PC-3 (cell line): ENCODE measurements at regions not wholly inside any gene's neighbourhood (a gene's known extent, or its start where the extent isn't known, plus 50 kb on each side); places are given as distances from the start of the nearest gene placed in this dataset.

Experiments
- ATAC-seq: fragments of 200-7000 bp; cut with Tn5 transposase; 2 replicates; pipeline ENCODE4 v1.9.1; 2020; ENCODE audit warnings: mild to moderate bottlenecking, moderate library complexity
- BruUV-seq: library from RNA; stranded (reverse); fragments of 400-500 nt; replicated peaks from 2 replicates; lab custom pipeline; 2021; lab: Mats Ljungman, UMichigan
- CTCF ChIA-PET: fragments of 300-600 bp; sonication (Branson Sonifier 250); formaldehyde crosslinking; loops from one replicate; lab custom pipeline; 2022; ENCODE audit warnings: antibody characterized with exemption; lab: Charles Lee
- POLR2A ChIA-PET: fragments of 300-600 bp; sonication (Branson Sonifier 250); formaldehyde crosslinking; loops from one replicate; lab custom pipeline; 2022; ENCODE audit warnings: antibody characterized with exemption; ENCODE audit not compliant: unreplicated experiment; lab: Charles Lee
- DNase-seq: peaks from one replicate; pipeline ENCODE4 v3.0.0-alpha.2; 2015
- H2AFZ ChIP-seq: fragments of 300-600 bp; sonication (generic); 2 replicates; pipeline ENCODE4 v1.6.0; 2016; ENCODE audit warnings: antibody characterized with exemption, low read length
- H3F3A ChIP-seq: fragments of 300-600 bp; sonication (generic); one replicate; pipeline ENCODE4 v1.6.0; 2017; ENCODE audit warnings: antibody characterized with exemption, low read length, control low read depth, mild to moderate bottlenecking; ENCODE audit not compliant: unreplicated experiment
- H3K27ac ChIP-seq: fragments of 300-600 bp; sonication (generic); 2 replicates; pipeline ENCODE4 v1.5.1; 2016; ENCODE audit warnings: mild to moderate bottlenecking, low read length
- H3K27me3 ChIP-seq: fragments of 300-600 bp; sonication (generic); 2 replicates; pipeline ENCODE4 v1.6.1; 2016; ENCODE audit warnings: low read length, mixed read lengths
- H3K36me3 ChIP-seq: fragments of 300-600 bp; sonication (generic); 2 replicates; pipeline ENCODE4 v1.6.1; 2016; ENCODE audit warnings: low read depth, mixed run types, low read length, mixed read lengths
- H3K4me1 ChIP-seq: fragments of 300-600 bp; sonication (generic); 2 replicates; pipeline ENCODE4 v1.5.1; 2016; ENCODE audit warnings: low read length; ENCODE audit not compliant: insufficient read depth
- H3K4me2 ChIP-seq: fragments of 300-600 bp; sonication (generic); 2 replicates; pipeline ENCODE4 v1.6.0; 2016; ENCODE audit warnings: low read length
- H3K4me3 ChIP-seq: fragments of 300-600 bp; sonication (generic); 2 replicates; pipeline ENCODE4 v1.5.1; 2016; ENCODE audit warnings: mild to moderate bottlenecking, low read length, mixed read lengths
- H3K79me2 ChIP-seq: fragments of 300-600 bp; sonication (generic); 2 replicates; pipeline ENCODE4 v1.6.1; 2017; ENCODE audit warnings: low read length, mixed read lengths
- H3K9ac ChIP-seq: fragments of 300-600 bp; sonication (generic); 2 replicates; pipeline ENCODE4 v1.6.0; 2016; ENCODE audit warnings: mild to moderate bottlenecking, low read length
- H3K9me2 ChIP-seq: fragments of 300-600 bp; sonication (generic); replicated peaks from 2 replicates; pipeline ENCODE4 v1.6.1; 2016; ENCODE audit warnings: mixed run types, low read length, mixed read lengths
- H3K9me3 ChIP-seq: fragments of 300-600 bp; sonication (generic); 2 replicates; pipeline ENCODE4 v1.6.1; 2016; ENCODE audit warnings: low read length, mixed read lengths
- H4K20me1 ChIP-seq: fragments of 300-600 bp; sonication (generic); 2 replicates; pipeline ENCODE4 v1.6.1; 2016; ENCODE audit warnings: low read length, mixed read lengths
- EZH2 ChIP-seq: fragments of 300-600 bp; sonication (generic); IDR thresholded peaks from one replicate; pipeline ENCODE4 v1.6.1; 2017; ENCODE audit warnings: antibody characterized with exemption, mild to moderate bottlenecking, low read length; ENCODE audit not compliant: unreplicated experiment
- EZH2phosphoT487 ChIP-seq: fragments of 300-600 bp; sonication (generic); IDR thresholded peaks from 2 replicates; pipeline ENCODE4 v1.6.1; 2018; ENCODE audit warnings: mild to moderate bottlenecking, antibody characterized with exemption, low read length, borderline replicate concordance
- intact Hi-C: fragments of 100-400 bp; cut with micrococcal nuclease; formaldehyde crosslinking; loops from 2 replicates; pipeline ENCODE4 v1.9.0; 2023
- TF ChIP-seq, protein P1 (sequence below): fragments of 300-600 bp; sonication (generic); conservative IDR thresholded peaks from 2 replicates; pipeline ENCODE4 v1.5.1; 2017; ENCODE audit warnings: antibody characterized with exemption, low read depth, mild to moderate bottlenecking, low read length

DNA sequence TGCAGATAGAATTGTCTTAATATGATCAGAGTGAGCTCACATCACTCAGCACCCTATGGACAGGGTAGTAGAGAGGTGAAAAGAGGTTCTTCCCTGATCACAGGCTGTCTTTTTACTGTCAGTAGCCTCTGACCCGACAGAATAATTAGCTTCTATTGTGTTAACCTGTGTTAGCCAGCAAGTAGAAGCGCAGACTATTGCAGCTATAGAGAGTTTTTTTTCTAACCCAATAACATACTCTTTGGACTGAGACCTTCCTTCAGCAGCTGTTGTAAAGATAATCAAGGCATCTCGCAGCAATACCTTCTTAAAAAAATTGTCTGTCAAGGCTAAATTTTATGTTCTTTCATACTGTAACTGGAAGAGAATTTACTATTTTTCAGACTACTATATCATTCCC lies 670.4 kb downstream of the ADCYAP1 start:
- intact Hi-C loops: no loop called here
- TF ChIP-seq EZH2phosphoT487: no peak
- TF ChIP-seq EZH2: no peak
- TF ChIP-seq, protein P1, sequence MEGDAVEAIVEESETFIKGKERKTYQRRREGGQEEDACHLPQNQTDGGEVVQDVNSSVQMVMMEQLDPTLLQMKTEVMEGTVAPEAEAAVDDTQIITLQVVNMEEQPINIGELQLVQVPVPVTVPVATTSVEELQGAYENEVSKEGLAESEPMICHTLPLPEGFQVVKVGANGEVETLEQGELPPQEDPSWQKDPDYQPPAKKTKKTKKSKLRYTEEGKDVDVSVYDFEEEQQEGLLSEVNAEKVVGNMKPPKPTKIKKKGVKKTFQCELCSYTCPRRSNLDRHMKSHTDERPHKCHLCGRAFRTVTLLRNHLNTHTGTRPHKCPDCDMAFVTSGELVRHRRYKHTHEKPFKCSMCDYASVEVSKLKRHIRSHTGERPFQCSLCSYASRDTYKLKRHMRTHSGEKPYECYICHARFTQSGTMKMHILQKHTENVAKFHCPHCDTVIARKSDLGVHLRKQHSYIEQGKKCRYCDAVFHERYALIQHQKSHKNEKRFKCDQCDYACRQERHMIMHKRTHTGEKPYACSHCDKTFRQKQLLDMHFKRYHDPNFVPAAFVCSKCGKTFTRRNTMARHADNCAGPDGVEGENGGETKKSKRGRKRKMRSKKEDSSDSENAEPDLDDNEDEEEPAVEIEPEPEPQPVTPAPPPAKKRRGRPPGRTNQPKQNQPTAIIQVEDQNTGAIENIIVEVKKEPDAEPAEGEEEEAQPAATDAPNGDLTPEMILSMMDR: no peak
- H3K4me1 ChIP-seq: no peaks in the 10 kb centered on the region
- ChIA-PET POLR2A (no interaction called here), CTCF (no interaction called here)
- no peak for ATAC-seq
- no peak overlapping the region for H3K4me2 ChIP-seq
- H3K4me3 ChIP-seq: no peak overlapping the region
- BruUV-seq: no TSS peak
- no peak for DNase-seq
- no peak overlapping the region for H2AFZ ChIP-seq
- no peaks in the 10 kb centered on the region for H4K20me1 ChIP-seq
- H3K36me3 ChIP-seq: no peaks in the 10 kb centered on the region
- H3K27me3 ChIP-seq: peaks cover 29% of the 10 kb centered on the region
- no peak overlapping the region for H3K9ac ChIP-seq
- H3F3A ChIP-seq: no peaks in the 10 kb centered on the region
- H3K79me2 ChIP-seq: no peaks in the 10 kb centered on the region
- H3K9me2 ChIP-seq: no peaks in the 10 kb centered on the region
- H3K27ac ChIP-seq: no peak overlapping the region
- no peaks in the 10 kb centered on the region for H3K9me3 ChIP-seq

DNA sequence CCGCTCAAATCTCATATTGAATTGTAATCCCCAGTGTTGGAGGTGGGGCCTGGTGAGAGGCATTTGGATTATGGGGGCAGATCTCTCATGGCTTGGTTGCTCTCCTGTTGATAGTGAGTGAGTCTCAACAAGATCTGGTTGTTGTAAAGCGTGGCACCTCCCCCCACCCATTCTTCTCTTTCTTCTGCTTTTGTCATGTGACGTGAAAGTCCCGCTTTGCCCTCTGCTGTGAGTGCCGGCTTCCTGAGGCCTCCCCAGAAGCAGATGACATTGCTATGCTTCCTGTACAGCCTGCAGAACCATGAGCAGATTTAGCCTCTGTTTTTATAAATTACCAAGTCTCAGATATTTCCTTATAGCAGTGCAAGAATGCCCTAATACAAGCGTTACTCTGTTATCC lies 673.8 kb downstream of the ADCYAP1 start:
- BruUV-seq: no TSS peak
- no peaks in the 10 kb centered on the region for H3F3A ChIP-seq
- H2AFZ ChIP-seq: no peak overlapping the region
- DNase-seq: no peak
- no peaks in the 10 kb centered on the region for H3K79me2 ChIP-seq
- ATAC-seq: no peak
- peaks cover 38% of the 10 kb centered on the region; the same call in 1 of the 2 replicates for H3K27me3 ChIP-seq
- no peaks in the 10 kb centered on the region for H3K9me3 ChIP-seq
- H3K9ac ChIP-seq: no peak overlapping the region
- H3K4me1 ChIP-seq: no peaks in the 10 kb centered on the region
- H3K4me3 ChIP-seq: no peak overlapping the region
- H3K4me2 ChIP-seq: no peak overlapping the region
- intact Hi-C loops: no loop called here
- no peak overlapping the region for H3K27ac ChIP-seq
- H4K20me1 ChIP-seq: no peaks in the 10 kb centered on the region
- ChIA-PET CTCF (no interaction called here), POLR2A (no interaction called here)
- TF ChIP-seq EZH2phosphoT487: no peak
- TF ChIP-seq, protein P1: no peak
- no peak for TF ChIP-seq EZH2
- no peaks in the 10 kb centered on the region for H3K9me2 ChIP-seq
- H3K36me3 ChIP-seq: no peaks in the 10 kb centered on the region

DNA sequence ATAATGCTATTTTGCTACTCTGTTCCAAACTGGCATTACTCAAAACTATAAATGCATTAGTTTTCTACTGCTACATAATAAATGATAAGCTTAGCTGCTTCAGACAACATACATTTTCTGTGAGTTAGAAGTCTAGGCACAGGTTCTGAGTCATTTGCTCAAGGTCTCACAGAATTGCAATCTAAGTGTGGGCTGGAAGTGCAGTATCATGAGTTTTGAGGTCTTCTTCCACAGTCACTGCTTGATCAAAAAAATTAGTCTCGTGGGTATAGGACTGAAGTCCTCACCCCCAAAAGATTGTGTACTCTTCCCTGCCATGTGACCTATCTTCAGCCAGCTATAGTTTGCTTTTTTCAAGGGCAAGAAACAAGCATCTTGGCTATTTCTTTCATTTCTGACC lies 676.9 kb downstream of the ADCYAP1 start:
- H3K36me3 ChIP-seq: no peaks in the 10 kb centered on the region
- no peaks in the 10 kb centered on the region for H4K20me1 ChIP-seq
- H3K79me2 ChIP-seq: no peaks in the 10 kb centered on the region
- ChIA-PET POLR2A (no interaction called here), CTCF (no interaction called here)
- no TSS peak for BruUV-seq
- no peak overlapping the region for H3K4me3 ChIP-seq
- intact Hi-C loops: loop anchor here (10.0 kb wide), 1 partner anchor 513 kb away; no protein-coding TSS in a partner anchor
- no peak overlapping the region for H3K4me2 ChIP-seq
- TF ChIP-seq EZH2 (no peak), EZH2phosphoT487 (no peak)
- TF ChIP-seq, protein P1: no peak
- no peaks in the 10 kb centered on the region for H3K9me3 ChIP-seq
- no peaks in the 10 kb centered on the region for H3K9me2 ChIP-seq
- H3F3A ChIP-seq: no peaks in the 10 kb centered on the region
- DNase-seq: no peak
- no peaks in the 10 kb centered on the region for H3K4me1 ChIP-seq
- peaks cover 44% of the 10 kb centered on the region for H3K27me3 ChIP-seq
- no peak overlapping the region for H3K27ac ChIP-seq
- ATAC-seq: no peak
- no peak overlapping the region for H2AFZ ChIP-seq
- H3K9ac ChIP-seq: no peak overlapping the region
